GM12878 (cell line): ENCODE measurements at regions not wholly inside any gene's neighbourhood (a gene's known extent, or its start where the extent isn't known, plus 50 kb on each side); places are given as distances from the start of the nearest gene placed in this dataset.

ENCODE experiments used
- ATAC-seq: fragments of 200-7000 bp; cut with Tn5 transposase; 3 replicates; pipeline ENCODE4 v1.9.1; 2020; ENCODE audit warnings: mild to moderate bottlenecking, moderate library complexity
- BruUV-seq: library from RNA; stranded (reverse); fragments of 400-500 nt; replicated peaks from 2 replicates; lab custom pipeline; 2021; lab: Mats Ljungman, UMichigan
- CTCF ChIA-PET: fragments of 300-600 bp; sonication (Branson Sonifier 250); formaldehyde crosslinking; extraction: SDS; loops from one replicate; lab custom pipeline; 2021; ENCODE audit warnings: inconsistent platforms; lab: Yijun Ruan, JAX
- POLR2A ChIA-PET: fragments of 350-600 bp; formaldehyde crosslinking; extraction: SDS; loops from one replicate; lab custom pipeline; 2021; ENCODE audit warnings: inconsistent platforms; lab: Charles Lee
- RAD21 ChIA-PET: fragments of 300-600 bp; sonication (Branson Sonifier 250); formaldehyde crosslinking; loops from one replicate; lab custom pipeline; 2023; ENCODE audit warnings: antibody characterized with exemption; ENCODE audit not compliant: unreplicated experiment; lab: Charles Lee
- SMC1A ChIA-PET: fragments of 300-600 bp; sonication (Branson Sonifier 250); formaldehyde crosslinking; loops from one replicate; lab custom pipeline; 2023; ENCODE audit not compliant: unreplicated experiment, uncharacterized antibody; lab: Charles Lee
- DNase-seq: peaks from one replicate; pipeline ENCODE4 v3.0.0-alpha.2; 2011; ENCODE audit warnings: low read depth, low spot score
- FAIRE-seq: peaks from 3 replicates; lab custom pipeline; 2011; peaks lifted over from hg19 to GRCh38; lab: Jason Lieb, UNC
- H2AFZ ChIP-seq: 2 replicates; pipeline ENCODE4 v1.6.0; 2011; ENCODE audit warnings: low read depth, low read length, control low read depth; ENCODE audit not compliant: control insufficient read depth
- H3K27ac ChIP-seq: 2 replicates; pipeline ENCODE4 v1.5.1; 2011; ENCODE audit warnings: control low read depth; ENCODE audit not compliant: control insufficient read depth, insufficient read depth
- H3K27me3 ChIP-seq, 2 experiments: replicated peaks in 1 of 2; 2 replicates each; pipeline versions ENCODE4 v1.6.0 to v1.6.1; 2011; ENCODE audit warnings: low read length in 1 of 2; ENCODE audit not compliant: control insufficient read depth in 2 of 2, insufficient read depth in 2 of 2
- H3K36me3 ChIP-seq, 2 experiments: 2 replicates each; pipeline ENCODE4 v1.5.1; 2011; ENCODE audit warnings: low read length in 1 of 2; ENCODE audit not compliant: control insufficient read depth in 2 of 2, insufficient read depth in 2 of 2
- H3K4me1 ChIP-seq: 2 replicates; pipeline ENCODE4 v1.6.1; 2011; ENCODE audit warnings: mild to moderate bottlenecking, low read length, moderate library complexity, mixed read lengths; ENCODE audit not compliant: control insufficient read depth, insufficient read depth
- H3K4me2 ChIP-seq: 2 replicates; pipeline ENCODE4 v1.6.0; 2011; ENCODE audit warnings: control low read depth; ENCODE audit not compliant: control insufficient read depth, insufficient read depth
- H3K4me3 ChIP-seq: fragments of 200-600 bp; sonication (generic); 2 replicates; pipeline ENCODE4 v1.5.1; 2016
- H3K79me2 ChIP-seq: 2 replicates; pipeline ENCODE4 v1.6.0; 2011; ENCODE audit warnings: low read length; ENCODE audit not compliant: control insufficient read depth, insufficient read depth
- H3K9ac ChIP-seq: 2 replicates; pipeline ENCODE4 v1.8.0; 2011; ENCODE audit warnings: low read length, control low read depth, mixed read lengths; ENCODE audit not compliant: control insufficient read depth, insufficient read depth
- H3K9me3 ChIP-seq: replicated peaks from 3 replicates; pipeline ENCODE4 v1.5.1; 2011; ENCODE audit warnings: mild to moderate bottlenecking, low read length; ENCODE audit not compliant: control insufficient read depth, insufficient read depth
- H4K20me1 ChIP-seq: 2 replicates; pipeline ENCODE4 v1.6.0; 2011; ENCODE audit not compliant: control insufficient read depth, insufficient read depth
- CBFB ChIP-seq: IDR thresholded peaks from 2 replicates; pipeline ENCODE4 v1.6.1; 2016; ENCODE audit warnings: antibody characterized with exemption, low read depth
- CREM ChIP-seq: IDR thresholded peaks from 2 replicates; pipeline ENCODE4 v1.6.1; 2014; ENCODE audit warnings: antibody characterized with exemption, low read depth
- E4F1 ChIP-seq: fragments of 450-650 bp; IDR thresholded peaks from 2 replicates; pipeline ENCODE4 v1.6.1; 2018; ENCODE audit warnings: borderline replicate concordance, mild to moderate bottlenecking; ENCODE audit not compliant: partially characterized antibody
- ETV6 ChIP-seq, 2 experiments: fragments of 450-650 bp in 1 of 2; IDR thresholded peaks in 1 of 2; conservative IDR thresholded peaks in 1 of 2; 2 replicates each; pipeline ENCODE4 v1.6.1; 2014; ENCODE audit warnings: antibody characterized with exemption in 1 of 2, borderline replicate concordance in 1 of 2, low read depth in 1 of 2, mild to moderate bottlenecking in 1 of 2, moderate library complexity in 1 of 2
- FOS ChIP-seq: IDR thresholded peaks from 3 replicates; pipeline ENCODE4 v1.6.1; 2011; ENCODE audit warnings: borderline replicate concordance; ENCODE audit not compliant: insufficient read length; ENCODE audit errors: extremely low read depth
- HCFC1 ChIP-seq: fragments of 150-350 bp; IDR thresholded peaks from 2 replicates; pipeline ENCODE4 v1.6.1; 2014; ENCODE audit warnings: low read length
- MTA2 ChIP-seq: fragments of 450-650 bp; IDR thresholded peaks from 2 replicates; pipeline ENCODE4 v1.6.1; 2016; ENCODE audit warnings: low read depth, mild to moderate bottlenecking, moderate library complexity
- MTA3 ChIP-seq: IDR thresholded peaks from 2 replicates; pipeline ENCODE4 v1.6.1; 2012; ENCODE audit warnings: low read length, inconsistent platforms, borderline replicate concordance
- MXI1 ChIP-seq: fragments of 150-350 bp; IDR thresholded peaks from 2 replicates; pipeline ENCODE4 v1.6.1; 2011; ENCODE audit warnings: low read depth, mild to moderate bottlenecking, inconsistent platforms, low read length, improper control_type of control experiment
- NRF1 ChIP-seq: conservative IDR thresholded peaks from 2 replicates; pipeline ENCODE4 v1.6.1; 2011; ENCODE audit warnings: mild to moderate bottlenecking, low read depth, low read length, improper control_type of control experiment
- RELA ChIP-seq: fragments of 450-650 bp; IDR thresholded peaks from 2 replicates; pipeline ENCODE4 v1.8.0; 2014; ENCODE audit warnings: borderline replicate concordance; ENCODE audit not compliant: partially characterized antibody
- SIX5 ChIP-seq: IDR thresholded peaks from 2 replicates; pipeline ENCODE4 v1.6.1; 2011; ENCODE audit warnings: mild to moderate bottlenecking, low read depth, low read length, moderate library complexity; ENCODE audit not compliant: severe bottlenecking
- SKIL ChIP-seq: fragments of 450-650 bp; IDR thresholded peaks from 2 replicates; pipeline ENCODE4 v1.6.1; 2017; ENCODE audit warnings: mild to moderate bottlenecking, low read depth, inconsistent platforms; ENCODE audit not compliant: poor library complexity, severe bottlenecking
- STAT1 ChIP-seq: fragments of 450-650 bp; conservative IDR thresholded peaks from 2 replicates; pipeline ENCODE4 v1.6.1; 2014; ENCODE audit warnings: antibody characterized with exemption, mild to moderate bottlenecking
- WRNIP1 ChIP-seq: IDR thresholded peaks from 2 replicates; pipeline ENCODE4 v1.6.1; 2011; ENCODE audit warnings: low read depth, low read length, improper control_type of control experiment, borderline replicate concordance
- YBX1 ChIP-seq: fragments of 450-650 bp; IDR thresholded peaks from 2 replicates; pipeline ENCODE4 v1.6.1; 2016; ENCODE audit warnings: antibody characterized with exemption
- ZNF217 ChIP-seq: fragments of 450-650 bp; IDR thresholded peaks from 2 replicates; pipeline ENCODE4 v1.6.1; 2017; ENCODE audit warnings: antibody characterized with exemption, mild to moderate bottlenecking
- ZSCAN29 ChIP-seq: fragments of 450-650 bp; IDR thresholded peaks from 2 replicates; pipeline ENCODE4 v1.6.1; 2017; ENCODE audit warnings: mild to moderate bottlenecking, moderate library complexity
- in situ Hi-C: fragments of 300-500 bp; cut with MboI; formaldehyde crosslinking; loops from 9 replicates; pipeline ENCODE4 v1.14.3; 2018; ENCODE audit warnings: mixed read lengths
- intact Hi-C: fragments of 100-400 bp; cut with micrococcal nuclease; formaldehyde crosslinking; loops from one replicate; pipeline ENCODE4 v1.14.2; 2022; ENCODE audit not compliant: unreplicated experiment

- no peak for TF ChIP-seq E4F1
- no peak for TF ChIP-seq STAT1
- no peak for TF ChIP-seq MTA3
- TF ChIP-seq ZSCAN29, result no peak
- no peak for TF ChIP-seq WRNIP1
- TF ChIP-seq FOS, result no peak
- no peak for TF ChIP-seq ZNF217
These were observed 142.3 kb downstream of the OR4C45 start (continued) for GRCh38 chr11:50174975-50175374.

GRCh38 chr11:50178737-50179136 is 146.1 kb downstream of the OR4C45 start:
- Histone ChIP-seq H2AFZ (no peak overlapping the region), H3K9me3 (no peaks in the 10 kb centered on the region), H3K27ac (no peak overlapping the region), H3K9ac (no peak overlapping the region), H3K4me1 (no peaks in the 10 kb centered on the region), H4K20me1 (no peaks in the 10 kb centered on the region), H3K4me2 (no peak overlapping the region), H3K36me3 (no peaks in the 10 kb centered on the region), H3K4me3 (no peak overlapping the region), H3K79me2 (no peaks in the 10 kb centered on the region), H3K27me3 (no peaks in the 10 kb centered on the region)
- ChIA-PET RAD21 (no interaction called here), CTCF (no interaction called here), SMC1A (no interaction called here), POLR2A (no interaction called here)
- in situ Hi-C loops (no loop called here), intact Hi-C loops (no loop called here)
- TF ChIP-seq ETV6 (conservative IDR thresholded peaks at IDR 0.05 in 1 of 2, IDR thresholded peaks at IDR 0.05 in 1 of 2; ENCODE audit: borderline replicate concordance in 1 of 2, low read depth in 1 of 2) (no peak), FOS (no peak), NRF1 (no peak), MXI1 (no peak), HCFC1 (no peak), CREM (no peak), CBFB (no peak), SKIL (no peak), RELA (no peak), SIX5 (no peak), MTA2 (no peak), YBX1 (no peak)
- no TSS peak for BruUV-seq
- no peak for ATAC-seq
- FAIRE-seq, result no peak
- DNase-seq, result no peak
